A549 (cell line): ENCODE measurements at regions not wholly inside any gene's neighbourhood (a gene's known extent, or its start where the extent isn't known, plus 50 kb on each side); places are given as distances from the start of the nearest gene placed in this dataset.

Experiments used
- ATAC-seq, 2 experiments: fragments of 200-7000 bp in 1 of 2; fragments of >200 bp in 1 of 2; cut with Nextera tagmentation in 1 of 2; cut with Tn5 transposase in 1 of 2; 3 replicates each; pipeline versions ENCODE4 v1.8.0 to v1.9.1; 2018 to 2020; ENCODE audit warnings: mild to moderate bottlenecking in 1 of 2, moderate library complexity in 1 of 2
- CTCF ChIA-PET: fragments of 300-600 bp; sonication (Branson Sonifier 250); formaldehyde crosslinking; extraction: SDS; loops from one replicate; lab custom pipeline; 2021; ENCODE audit warnings: antibody characterized with exemption, inconsistent platforms; lab: Yijun Ruan, JAX
- POLR2A ChIA-PET: fragments of 350-600 bp; formaldehyde crosslinking; extraction: SDS; loops from one replicate; lab custom pipeline; 2021; ENCODE audit warnings: antibody characterized with exemption, inconsistent platforms; lab: Yijun Ruan, JAX
- DNase-seq, 2 experiments: peaks; one replicate each; pipeline versions ENCODE4 v3.0.0 to v3.0.0-alpha.2; 2011 to 2016; ENCODE audit warnings: low read depth in 1 of 2, low spot score in 1 of 2
- FAIRE-seq: peaks from 2 replicates; lab custom pipeline; 2011; peaks lifted over from hg19 to GRCh38; lab: Jason Lieb, UNC
- H3K27ac ChIP-seq, 2 experiments: fragments of >200 bp; sonication (Bioruptor Twin); formaldehyde crosslinking; 3 replicates each; pipeline ENCODE4 v1.5.1; 2016 to 2017
- H3K4me1 ChIP-seq: fragments of >200 bp; sonication (Bioruptor Twin); formaldehyde crosslinking; 3 replicates; pipeline ENCODE4 v1.6.1; 2016
- H3K4me2 ChIP-seq: fragments of >200 bp; sonication (Bioruptor Twin); formaldehyde crosslinking; 3 replicates; pipeline ENCODE4 v1.6.1; 2016
- H3K4me3 ChIP-seq: fragments of >200 bp; sonication (Bioruptor Twin); formaldehyde crosslinking; 3 replicates; pipeline ENCODE4 v1.5.1; 2016
- H3K9me3 ChIP-seq: fragments of >200 bp; sonication (Bioruptor Twin); formaldehyde crosslinking; 3 replicates; pipeline ENCODE4 v1.6.1; 2016
- CBX8 ChIP-seq: fragments of 200-600 bp; sonication (generic); IDR thresholded peaks from 2 replicates; pipeline ENCODE4 v1.6.1; 2016
- CEBPB ChIP-seq, 2 experiments: fragments of >200 bp in 1 of 2; sonication (Bioruptor Twin) in 1 of 2; formaldehyde crosslinking in 1 of 2; IDR thresholded peaks; 2 replicates each; pipeline ENCODE4 v1.6.1; 2012 to 2016
- CHD2 ChIP-seq: fragments of 150-350 bp; IDR thresholded peaks from 2 replicates; pipeline ENCODE4 v1.6.1; 2014; ENCODE audit warnings: low read length; ENCODE audit not compliant: partially characterized antibody
- E2F6 ChIP-seq: IDR thresholded peaks from 2 replicates; pipeline ENCODE4 v1.6.1; 2012; ENCODE audit warnings: low read depth, borderline replicate concordance
- EHMT2 ChIP-seq: fragments of 200-600 bp; sonication (generic); IDR thresholded peaks from 2 replicates; pipeline ENCODE4 v1.6.1; 2016; ENCODE audit warnings: antibody characterized with exemption, low read depth, mild to moderate bottlenecking, moderate library complexity
- EP300 ChIP-seq, 2 experiments: fragments of >200 bp; sonication (Bioruptor Twin); formaldehyde crosslinking; IDR thresholded peaks; 2 replicates in 1 of 2; 3 replicates in 1 of 2; pipeline ENCODE4 v1.6.1; 2016 to 2017
- FOXS1 ChIP-seq: fragments of 250-450 bp; sonication (Bioruptor Pico); IDR thresholded peaks from 2 replicates; pipeline ENCODE4 v1.5.0; 2020; ENCODE audit warnings: mild to moderate bottlenecking, moderate library complexity
- GATA3 ChIP-seq: IDR thresholded peaks from 2 replicates; pipeline ENCODE4 v1.6.1; 2012; ENCODE audit warnings: borderline replicate concordance
- HES2 ChIP-seq: fragments of >200 bp; sonication (Bioruptor Twin); formaldehyde crosslinking; IDR thresholded peaks from 2 replicates; pipeline ENCODE4 v1.6.1; 2016
- HEYL ChIP-seq: fragments of 250-450 bp; sonication (Bioruptor Pico); IDR thresholded peaks from 2 replicates; pipeline ENCODE4 v1.8.0; 2021; ENCODE audit warnings: mild to moderate bottlenecking, moderate library complexity
- HMGXB4 ChIP-seq: fragments of 250-450 bp; sonication (Bioruptor Pico); IDR thresholded peaks from 2 replicates; pipeline ENCODE4 v1.5.0; 2021; ENCODE audit warnings: mild to moderate bottlenecking, moderate library complexity, borderline replicate concordance
- JUN ChIP-seq, 2 experiments: fragments of >200 bp; sonication (Bioruptor Twin); formaldehyde crosslinking; IDR thresholded peaks; 2 replicates in 1 of 2; 3 replicates in 1 of 2; pipeline ENCODE4 v1.6.1; 2016 to 2017
- NR3C1 ChIP-seq: fragments of >200 bp; sonication (Bioruptor Twin); formaldehyde crosslinking; IDR thresholded peaks from 3 replicates; pipeline ENCODE4 v1.6.1; 2017
- PBX3 ChIP-seq: IDR thresholded peaks from 2 replicates; pipeline ENCODE4 v1.6.1; 2012
- PHF8 ChIP-seq: fragments of 200-600 bp; sonication (generic); IDR thresholded peaks from 2 replicates; pipeline ENCODE4 v1.6.1; 2016; ENCODE audit warnings: low read depth, mild to moderate bottlenecking, antibody characterized with exemption, moderate library complexity, borderline replicate concordance
- RNF2 ChIP-seq: fragments of 200-600 bp; sonication (generic); IDR thresholded peaks from 2 replicates; pipeline ENCODE4 v1.6.1; 2016; ENCODE audit warnings: low read depth, mild to moderate bottlenecking, antibody characterized with exemption, moderate library complexity, borderline replicate concordance
- SMC3 ChIP-seq: fragments of >200 bp; sonication (Bioruptor Twin); formaldehyde crosslinking; IDR thresholded peaks from 3 replicates; pipeline ENCODE4 v1.6.1; 2018; ENCODE audit warnings: inconsistent platforms
- TFCP2L1 ChIP-seq: fragments of 250-450 bp; sonication (Bioruptor Pico); IDR thresholded peaks from 2 replicates; pipeline ENCODE4 v1.5.0; 2021; ENCODE audit warnings: mild to moderate bottlenecking
- USF2 ChIP-seq: fragments of 450-650 bp; IDR thresholded peaks from 2 replicates; pipeline ENCODE4 v1.6.1; 2014; ENCODE audit warnings: antibody characterized with exemption
- WGBS: methylation state at CpG from one replicate; pipeline ENCODE4 v1.1.6; 2017; ENCODE audit errors: missing lambda C conversion rate; 5-methylcytosine and 5-hydroxymethylcytosine counted together
- TF ChIP-seq, protein P1 (sequence below): fragments of >200 bp; sonication (Bioruptor Twin); formaldehyde crosslinking; IDR thresholded peaks from 3 replicates; pipeline ENCODE4 v1.5.1; 2016
- TF ChIP-seq, protein P2 (sequence below): fragments of >200 bp; sonication (Bioruptor Twin); formaldehyde crosslinking; IDR thresholded peaks from 3 replicates; pipeline ENCODE4 v1.6.1; 2016

DNA sequence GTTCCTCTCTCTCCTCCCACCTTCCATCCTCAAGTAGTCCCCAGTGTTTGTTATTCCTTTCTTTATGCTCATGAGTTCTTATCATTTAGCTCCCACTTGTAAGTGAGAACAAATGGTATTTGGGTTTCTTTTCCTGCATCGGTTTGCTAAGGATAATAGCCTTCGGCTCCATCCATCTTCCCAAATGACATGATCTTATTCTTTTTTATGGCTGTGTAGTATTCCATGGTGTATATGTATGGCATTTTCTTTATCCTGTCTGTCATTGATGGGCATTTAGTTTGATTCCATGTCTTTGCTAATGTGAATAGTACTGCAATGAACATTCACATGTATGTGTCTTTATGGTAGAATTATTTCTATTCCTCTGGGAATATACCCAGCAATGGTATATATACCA, 62.4 kb upstream of the CFAP161 start:
- Histone ChIP-seq H3K4me2 (no peak overlapping the region), H3K27ac (no peak overlapping the region), H3K9me3 (no peaks in the 10 kb centered on the region), H3K4me1 (no peaks in the 10 kb centered on the region), H3K4me3 (no peak overlapping the region)
- TF ChIP-seq FOXS1 (CRISPR knock-in tag) (no peak), E2F6 (no peak), HEYL (CRISPR knock-in tag) (no peak), JUN (IDR thresholded peaks at IDR 0.05) (no peak), CBX8 (no peak), NR3C1 (no peak), HES2 (no peak), TFCP2L1 (CRISPR knock-in tag) (no peak)
- TF ChIP-seq, protein P1, sequence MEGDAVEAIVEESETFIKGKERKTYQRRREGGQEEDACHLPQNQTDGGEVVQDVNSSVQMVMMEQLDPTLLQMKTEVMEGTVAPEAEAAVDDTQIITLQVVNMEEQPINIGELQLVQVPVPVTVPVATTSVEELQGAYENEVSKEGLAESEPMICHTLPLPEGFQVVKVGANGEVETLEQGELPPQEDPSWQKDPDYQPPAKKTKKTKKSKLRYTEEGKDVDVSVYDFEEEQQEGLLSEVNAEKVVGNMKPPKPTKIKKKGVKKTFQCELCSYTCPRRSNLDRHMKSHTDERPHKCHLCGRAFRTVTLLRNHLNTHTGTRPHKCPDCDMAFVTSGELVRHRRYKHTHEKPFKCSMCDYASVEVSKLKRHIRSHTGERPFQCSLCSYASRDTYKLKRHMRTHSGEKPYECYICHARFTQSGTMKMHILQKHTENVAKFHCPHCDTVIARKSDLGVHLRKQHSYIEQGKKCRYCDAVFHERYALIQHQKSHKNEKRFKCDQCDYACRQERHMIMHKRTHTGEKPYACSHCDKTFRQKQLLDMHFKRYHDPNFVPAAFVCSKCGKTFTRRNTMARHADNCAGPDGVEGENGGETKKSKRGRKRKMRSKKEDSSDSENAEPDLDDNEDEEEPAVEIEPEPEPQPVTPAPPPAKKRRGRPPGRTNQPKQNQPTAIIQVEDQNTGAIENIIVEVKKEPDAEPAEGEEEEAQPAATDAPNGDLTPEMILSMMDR, result no peak
- ATAC-seq, result no peak
- ChIA-PET POLR2A (no interaction called here), CTCF (interaction anchor here (1.6 kb wide), 1 partner anchor 194 kb away, joined by 4 read pairs; no protein-coding TSS in a partner anchor)
- WGBS, result 23% methylated on average over 2 of the region's 2 CpGs
- DNase-seq, result no peak
- no peak for FAIRE-seq

GRCh38 chr15:81072551-81072950, 61.5 kb upstream of the CFAP161 start:
- POLR2A ChIA-PET, result no interaction called here
- no peak for TF ChIP-seq RNF2
- no peak for TF ChIP-seq TFCP2L1 (CRISPR knock-in tag)
- TF ChIP-seq FOXS1 (CRISPR knock-in tag), result no peak
- TF ChIP-seq, all 56 proteins: peak for 0
- no peaks in the 10 kb centered on the region for H3K4me1 ChIP-seq
- H3K9me3 ChIP-seq, result no peaks in the 10 kb centered on the region
- DNase-seq, result no peak
- FAIRE-seq, result no peak
- no peak overlapping the region for H3K27ac ChIP-seq
- ATAC-seq, result no peak
- no peak overlapping the region for H3K4me2 ChIP-seq
- H3K4me3 ChIP-seq, result no peak overlapping the region
- WGBS, result 9% methylated on average over 5 of the region's 5 CpGs
- CTCF ChIA-PET, result interaction anchor here (1.6 to 3.9 kb wide), 2 partner anchors 11 to 193 kb away, joined by 4 to 15 read pairs; no protein-coding TSS in a partner anchor

GRCh38 chr15:81073801-81074200, 60.3 kb upstream of the CFAP161 start:
- TF ChIP-seq, protein P2, sequence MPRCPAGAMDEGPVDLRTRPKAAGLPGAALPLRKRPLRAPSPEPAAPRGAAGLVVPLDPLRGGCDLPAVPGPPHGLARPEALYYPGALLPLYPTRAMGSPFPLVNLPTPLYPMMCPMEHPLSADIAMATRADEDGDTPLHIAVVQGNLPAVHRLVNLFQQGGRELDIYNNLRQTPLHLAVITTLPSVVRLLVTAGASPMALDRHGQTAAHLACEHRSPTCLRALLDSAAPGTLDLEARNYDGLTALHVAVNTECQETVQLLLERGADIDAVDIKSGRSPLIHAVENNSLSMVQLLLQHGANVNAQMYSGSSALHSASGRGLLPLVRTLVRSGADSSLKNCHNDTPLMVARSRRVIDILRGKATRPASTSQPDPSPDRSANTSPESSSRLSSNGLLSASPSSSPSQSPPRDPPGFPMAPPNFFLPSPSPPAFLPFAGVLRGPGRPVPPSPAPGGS, result no peak
- no peak for TF ChIP-seq CEBPB (IDR thresholded peaks at IDR 0.05)
- no peak for TF ChIP-seq TFCP2L1 (CRISPR knock-in tag)
- TF ChIP-seq CHD2, result no peak
- no peak for TF ChIP-seq EP300 (IDR thresholded peaks at IDR 0.05)
- TF ChIP-seq PBX3, result no peak
- no peak for TF ChIP-seq GATA3
- TF ChIP-seq SMC3, result no peak
- no peak for TF ChIP-seq EHMT2
- no peak for TF ChIP-seq NR3C1
- no peak for TF ChIP-seq E2F6
- TF ChIP-seq HMGXB4 (CRISPR knock-in tag), result no peak
- no peak for TF ChIP-seq USF2
- TF ChIP-seq PHF8, result no peak
- Histone ChIP-seq H3K9me3 (no peaks in the 10 kb centered on the region), H3K4me1 (no peaks in the 10 kb centered on the region), H3K4me2 (no peak overlapping the region), H3K4me3 (no peak overlapping the region), H3K27ac (no peak overlapping the region)
- ATAC-seq (no peak), DNase-seq (no peak), FAIRE-seq (no peak)
- POLR2A ChIA-PET, result no interaction called here
- 0% methylated on average over 1 of the region's 1 CpG for WGBS
- CTCF ChIA-PET, result interaction anchor here (0.9 to 3.9 kb wide), 4 partner anchors 10 to 187 kb away, joined by 3 to 15 read pairs (median 4); no protein-coding TSS in a partner anchor
